Nephron progenitor cell (in vitro differentiated cells): ENCODE measurements at regions not wholly inside any gene's neighbourhood (a gene's known extent, or its start where the extent isn't known, plus 50 kb on each side); places are given as distances from the start of the nearest gene placed in this dataset.

ENCODE experiments used
- DNase-seq: peaks from one replicate; pipeline ENCODE4 v3.0.0; 2021
- H3K27ac Mint-ChIP-seq: 2 replicates; pipeline ENCODE4 v1.8.0; 2021; ENCODE audit warnings: mild to moderate bottlenecking, moderate library complexity, mixed read lengths
- H3K27me3 Mint-ChIP-seq: 2 replicates; pipeline ENCODE4 v1.8.0; 2021; ENCODE audit warnings: mild to moderate bottlenecking, low read depth, mixed read lengths; ENCODE audit not compliant: poor library complexity
- H3K36me3 Mint-ChIP-seq: 2 replicates; pipeline ENCODE4 v1.8.0; 2021; ENCODE audit warnings: low read depth, mixed read lengths
- H3K4me1 Mint-ChIP-seq: 2 replicates; pipeline ENCODE4 v1.8.0; 2021; ENCODE audit warnings: mixed read lengths
- H3K4me3 Mint-ChIP-seq: 2 replicates; pipeline ENCODE4 v1.8.0; 2021; ENCODE audit warnings: mild to moderate bottlenecking, moderate library complexity, mixed read lengths
- H3K9me3 Mint-ChIP-seq: 2 replicates; pipeline ENCODE4 v1.8.0; 2021; ENCODE audit warnings: mild to moderate bottlenecking, moderate library complexity, mixed read lengths
- TF ChIP-seq, protein P1 (sequence below): fragments of 200-600 bp; sonication (generic); IDR thresholded peaks from 2 replicates; pipeline ENCODE4 v1.5.0; 2021; ENCODE audit warnings: antibody characterized with exemption

DNA sequence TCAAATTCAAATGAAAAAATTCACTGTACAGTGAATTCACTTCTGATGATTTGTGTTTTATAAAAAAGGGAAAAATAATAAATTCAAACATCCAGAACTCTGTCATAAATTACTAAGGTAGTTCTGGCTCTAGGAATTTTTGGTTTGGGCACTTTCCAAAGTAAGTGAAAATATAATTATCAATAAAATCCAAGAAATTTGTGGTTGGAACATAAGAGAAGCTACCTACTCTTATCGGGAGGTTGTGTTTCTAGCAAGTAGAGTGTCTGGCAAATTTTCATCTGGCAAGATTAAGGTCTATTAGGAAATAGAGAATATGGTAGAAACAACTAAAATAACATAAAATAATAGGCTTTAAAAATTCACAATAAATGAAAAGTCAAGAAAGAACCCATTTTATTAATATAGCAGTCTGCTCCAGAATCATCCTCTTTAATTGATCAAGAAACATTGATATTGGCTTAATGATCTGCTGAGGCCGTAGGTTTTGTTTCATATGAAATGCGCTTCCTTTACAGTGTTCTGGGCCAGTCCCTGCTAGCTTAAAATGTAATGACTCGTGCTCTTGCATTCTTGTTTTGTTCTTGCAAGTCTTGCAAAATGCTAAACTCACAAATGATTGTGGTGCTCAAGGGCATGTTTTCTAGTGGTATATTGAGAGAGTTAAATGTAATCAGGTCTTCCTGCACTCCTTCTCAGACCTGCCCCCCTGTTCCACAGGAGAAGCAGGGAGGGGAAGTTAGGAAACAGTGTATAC lies 331.4 kb downstream of the RAPGEF2 start:
- no peak for DNase-seq
- no peaks in the 10 kb centered on the region for H3K9me3 Mint-ChIP-seq
- H3K4me3 Mint-ChIP-seq, result no peak overlapping the region
- H3K36me3 Mint-ChIP-seq, result no peaks in the 10 kb centered on the region
- H3K27ac Mint-ChIP-seq, result peak overlapping the region; percentile 3
- H3K27me3 Mint-ChIP-seq, result peaks cover 3% of the 10 kb centered on the region
- H3K4me1 Mint-ChIP-seq, result peaks cover 20% of the 10 kb centered on the region
- TF ChIP-seq, protein P1, sequence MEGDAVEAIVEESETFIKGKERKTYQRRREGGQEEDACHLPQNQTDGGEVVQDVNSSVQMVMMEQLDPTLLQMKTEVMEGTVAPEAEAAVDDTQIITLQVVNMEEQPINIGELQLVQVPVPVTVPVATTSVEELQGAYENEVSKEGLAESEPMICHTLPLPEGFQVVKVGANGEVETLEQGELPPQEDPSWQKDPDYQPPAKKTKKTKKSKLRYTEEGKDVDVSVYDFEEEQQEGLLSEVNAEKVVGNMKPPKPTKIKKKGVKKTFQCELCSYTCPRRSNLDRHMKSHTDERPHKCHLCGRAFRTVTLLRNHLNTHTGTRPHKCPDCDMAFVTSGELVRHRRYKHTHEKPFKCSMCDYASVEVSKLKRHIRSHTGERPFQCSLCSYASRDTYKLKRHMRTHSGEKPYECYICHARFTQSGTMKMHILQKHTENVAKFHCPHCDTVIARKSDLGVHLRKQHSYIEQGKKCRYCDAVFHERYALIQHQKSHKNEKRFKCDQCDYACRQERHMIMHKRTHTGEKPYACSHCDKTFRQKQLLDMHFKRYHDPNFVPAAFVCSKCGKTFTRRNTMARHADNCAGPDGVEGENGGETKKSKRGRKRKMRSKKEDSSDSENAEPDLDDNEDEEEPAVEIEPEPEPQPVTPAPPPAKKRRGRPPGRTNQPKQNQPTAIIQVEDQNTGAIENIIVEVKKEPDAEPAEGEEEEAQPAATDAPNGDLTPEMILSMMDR, result no peak

DNA sequence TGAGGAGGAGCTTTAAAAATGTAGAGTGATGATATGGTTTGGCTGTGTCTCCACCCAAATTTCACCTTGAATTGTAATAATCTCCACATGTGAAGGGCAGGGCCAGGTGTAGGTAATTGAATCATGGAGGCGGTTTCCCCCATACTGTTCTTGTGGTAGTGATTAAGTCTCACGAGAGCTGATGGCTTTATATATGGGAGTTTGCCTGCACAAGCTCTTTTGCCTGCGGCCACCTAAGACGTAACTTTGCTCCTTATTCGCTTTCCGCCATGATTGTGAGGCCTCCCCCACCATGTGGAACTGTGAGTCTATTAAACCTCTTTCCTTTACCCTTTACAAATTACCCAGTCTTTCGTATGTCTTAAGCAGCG lies 332.0 kb downstream of the RAPGEF2 start:
- Mint-ChIP-seq H3K27me3 (peaks cover 3% of the 10 kb centered on the region), H3K27ac (peak overlapping the region; percentile 76), H3K4me3 (no peak overlapping the region), H3K36me3 (no peaks in the 10 kb centered on the region), H3K9me3 (no peaks in the 10 kb centered on the region), H3K4me1 (peaks cover 19% of the 10 kb centered on the region)
- TF ChIP-seq, protein P1, result no peak
- DNase-seq, result no peak

DNA sequence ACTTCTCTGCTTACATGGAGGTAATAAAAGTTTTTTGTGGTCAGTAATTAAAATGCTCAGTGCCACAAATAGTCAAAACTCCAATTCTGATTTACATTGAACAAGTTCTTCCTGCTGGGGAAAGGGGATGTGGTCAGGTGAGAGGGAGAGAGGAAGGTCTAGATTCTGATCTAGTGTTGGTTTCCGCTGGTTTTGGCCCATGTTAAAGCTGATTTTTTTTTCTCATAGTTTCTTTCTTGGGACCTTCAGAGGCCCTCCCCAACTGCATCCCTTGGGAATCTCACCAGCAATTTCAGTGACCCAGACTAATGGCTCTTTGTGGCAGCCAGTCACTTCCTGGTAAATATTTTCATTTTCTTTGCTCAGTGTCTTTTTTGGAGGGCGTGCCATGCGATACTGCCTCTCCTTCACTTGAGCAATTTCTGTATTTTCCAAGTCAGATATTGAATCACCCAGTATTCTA lies 332.7 kb downstream of the RAPGEF2 start:
- Mint-ChIP-seq H3K9me3 (peaks cover 2% of the 10 kb centered on the region), H3K4me1 (peaks cover 22% of the 10 kb centered on the region), H3K36me3 (no peaks in the 10 kb centered on the region), H3K27ac (peak overlapping the region; percentile 87), H3K4me3 (no peak overlapping the region), H3K27me3 (peaks cover 3% of the 10 kb centered on the region)
- TF ChIP-seq, protein P1, result no peak
- DNase-seq, result no peak

DNA sequence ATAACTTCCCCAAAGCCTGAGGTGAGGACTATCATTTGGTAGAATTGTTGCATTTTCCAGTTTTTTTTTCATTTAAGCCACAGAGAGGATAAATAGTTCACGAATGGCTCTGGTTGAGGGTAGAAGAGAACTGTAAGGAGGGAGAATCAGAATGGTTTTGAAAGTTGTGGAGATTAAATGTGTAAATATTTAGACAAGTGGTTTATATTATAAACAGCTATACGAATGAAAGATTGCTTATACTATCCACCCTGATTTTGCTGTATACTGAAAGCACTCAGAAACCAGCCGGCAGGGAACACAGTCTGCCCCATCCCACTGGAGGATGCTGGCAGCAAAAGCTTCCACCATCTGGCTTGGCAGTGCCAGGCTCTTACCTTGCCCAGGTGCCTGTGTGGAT lies 341.1 kb downstream of the RAPGEF2 start:
- Mint-ChIP-seq H3K4me1 (peaks cover 34% of the 10 kb centered on the region), H3K4me3 (no peak overlapping the region), H3K27ac (no peak overlapping the region), H3K36me3 (no peaks in the 10 kb centered on the region), H3K27me3 (peaks cover 3% of the 10 kb centered on the region), H3K9me3 (peaks cover 4% of the 10 kb centered on the region)
- no peak for DNase-seq
- TF ChIP-seq, protein P1, result no peak

DNA sequence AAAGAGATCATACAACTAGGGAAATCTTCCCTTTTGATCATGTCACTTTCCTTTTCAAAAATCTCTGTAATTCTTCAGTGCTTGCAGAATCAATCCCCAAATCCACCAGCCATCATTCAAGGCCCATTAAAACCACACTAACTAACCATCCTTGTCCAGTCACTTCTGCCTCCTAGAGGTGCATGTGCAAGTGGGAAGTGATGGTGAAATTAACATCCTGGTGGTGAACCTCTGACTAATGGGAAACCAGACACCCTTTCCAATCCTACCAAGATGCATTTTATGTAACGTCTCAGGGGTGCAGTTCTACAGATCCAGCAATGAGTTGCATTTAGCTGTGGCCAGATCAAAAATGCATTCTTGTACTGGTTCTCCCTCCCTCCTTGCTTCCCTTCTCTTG lies 341.8 kb downstream of the RAPGEF2 start:
- peaks cover 3% of the 10 kb centered on the region for H3K27me3 Mint-ChIP-seq
- peaks cover 4% of the 10 kb centered on the region for H3K9me3 Mint-ChIP-seq
- no peak overlapping the region for H3K27ac Mint-ChIP-seq
- TF ChIP-seq, protein P1, result no peak
- no peak overlapping the region for H3K4me3 Mint-ChIP-seq
- H3K4me1 Mint-ChIP-seq, result peaks cover 34% of the 10 kb centered on the region
- H3K36me3 Mint-ChIP-seq, result no peaks in the 10 kb centered on the region
- DNase-seq, result no peak

DNA sequence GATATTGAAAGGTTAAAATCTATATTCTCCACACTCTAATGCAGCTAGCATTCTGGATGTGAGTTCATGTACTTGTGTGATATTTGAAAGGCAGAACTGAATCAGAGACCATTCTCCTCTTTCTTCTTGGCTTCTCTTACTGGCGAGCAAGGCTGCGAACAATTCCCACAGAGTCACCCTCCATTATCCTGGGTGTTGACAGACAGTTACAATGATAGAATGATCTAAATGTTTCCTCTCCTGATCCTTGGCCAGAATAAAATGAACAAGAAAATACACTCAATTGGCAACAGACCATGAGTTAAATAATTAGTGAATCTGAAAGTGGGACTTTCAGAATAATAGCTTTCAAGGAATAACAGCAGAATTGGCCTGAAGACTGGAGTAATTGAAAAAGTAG lies 342.8 kb downstream of the RAPGEF2 start:
- TF ChIP-seq, protein P1, result no peak
- H3K27ac Mint-ChIP-seq, result peak overlapping the region; percentile 71
- H3K4me1 Mint-ChIP-seq, result peaks cover 30% of the 10 kb centered on the region
- no peaks in the 10 kb centered on the region for H3K36me3 Mint-ChIP-seq
- no peak for DNase-seq
- H3K27me3 Mint-ChIP-seq, result peaks cover 3% of the 10 kb centered on the region
- H3K9me3 Mint-ChIP-seq, result peaks cover under 1% of the 10 kb centered on the region
- H3K4me3 Mint-ChIP-seq, result no peak overlapping the region
